OCI-M1 (cell line): ENCODE measurements at regions not wholly inside any gene's neighbourhood (a gene's known extent, or its start where the extent isn't known, plus 50 kb on each side); places are given as distances from the start of the nearest gene placed in this dataset.

Experiments
- DNase-seq: peaks from one replicate; lab custom pipeline; 2025; lab: John Stamatoyannopoulos, UW

DNA sequence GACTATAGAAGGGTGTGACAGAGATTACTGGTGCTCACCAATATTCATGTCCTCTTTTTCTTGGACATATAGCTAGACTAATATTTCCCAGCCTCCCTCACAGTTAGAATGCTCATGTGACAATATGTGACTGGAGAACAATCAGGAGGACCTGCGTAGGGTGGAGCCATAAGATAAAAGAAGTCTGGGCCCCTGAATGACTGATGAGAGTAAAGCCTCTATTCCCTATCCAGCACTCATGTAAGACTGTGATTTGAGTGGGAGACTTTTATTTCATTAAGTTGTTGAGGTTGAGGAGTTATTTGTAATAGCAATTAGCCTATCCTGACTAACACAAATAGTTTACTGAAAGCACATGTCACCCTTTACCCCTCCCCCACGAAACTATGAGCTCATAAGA lies 1247.1 kb upstream of the TENM4 start:
- DNase-seq, result no peak

DNA sequence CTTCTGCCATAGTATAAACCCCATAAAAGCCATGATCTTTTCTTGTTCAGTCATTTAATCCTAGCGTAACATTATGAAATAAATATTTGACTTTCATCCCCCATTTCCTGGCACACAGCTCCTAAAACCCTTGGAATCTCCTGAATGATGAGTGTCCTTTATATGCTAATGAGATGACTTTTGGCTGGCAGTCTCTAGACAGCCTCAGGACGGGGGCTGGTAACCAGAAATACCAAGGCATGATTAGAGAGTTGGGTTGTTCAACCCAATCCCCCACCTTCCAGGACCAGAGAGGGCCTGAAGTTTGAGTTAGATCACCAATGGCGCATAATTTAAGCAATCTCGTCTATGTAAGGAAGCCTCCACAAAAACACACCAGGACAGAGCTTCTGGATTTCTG lies 1246.1 kb upstream of the TENM4 start:
- no peak for DNase-seq

DNA sequence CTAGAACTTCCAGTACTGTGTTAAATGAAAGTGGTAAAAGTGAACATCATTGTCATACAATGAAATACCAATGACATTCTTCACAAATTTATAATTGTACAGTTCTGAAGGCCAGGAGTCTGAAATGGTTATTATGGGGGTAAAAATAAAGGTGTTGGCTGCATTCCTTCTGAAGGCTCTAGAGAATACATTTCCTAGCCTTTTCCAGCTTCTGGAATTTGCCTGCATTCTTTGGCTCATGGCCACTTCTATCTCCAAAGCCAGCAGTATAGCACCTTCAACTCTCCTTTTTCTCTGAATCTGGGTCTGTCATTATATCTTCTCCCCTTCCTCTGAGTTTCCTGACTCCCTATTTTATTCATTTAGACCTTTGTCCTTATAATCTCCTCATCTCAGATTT lies 1232.7 kb upstream of the TENM4 start:
- DNase-seq, result no peak

DNA sequence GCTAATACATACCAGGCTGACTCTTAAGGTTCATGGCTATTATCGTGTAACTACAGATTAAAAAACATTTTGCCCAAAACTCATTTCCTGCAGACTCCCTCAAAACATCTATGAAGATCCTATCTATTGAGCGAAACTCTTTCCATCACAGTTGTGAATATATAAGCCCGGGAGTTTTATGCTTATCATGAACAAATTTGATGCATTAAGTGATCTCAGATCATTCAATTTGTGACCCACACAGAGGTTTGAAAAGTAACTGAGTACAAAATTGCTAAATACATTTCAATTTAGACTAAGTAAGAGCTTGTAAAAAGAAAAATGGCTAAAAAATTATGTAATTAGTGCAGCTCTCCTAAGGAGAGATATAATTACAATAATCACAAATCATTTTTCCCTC lies 1228.8 kb upstream of the TENM4 start:
- no peak for DNase-seq

DNA sequence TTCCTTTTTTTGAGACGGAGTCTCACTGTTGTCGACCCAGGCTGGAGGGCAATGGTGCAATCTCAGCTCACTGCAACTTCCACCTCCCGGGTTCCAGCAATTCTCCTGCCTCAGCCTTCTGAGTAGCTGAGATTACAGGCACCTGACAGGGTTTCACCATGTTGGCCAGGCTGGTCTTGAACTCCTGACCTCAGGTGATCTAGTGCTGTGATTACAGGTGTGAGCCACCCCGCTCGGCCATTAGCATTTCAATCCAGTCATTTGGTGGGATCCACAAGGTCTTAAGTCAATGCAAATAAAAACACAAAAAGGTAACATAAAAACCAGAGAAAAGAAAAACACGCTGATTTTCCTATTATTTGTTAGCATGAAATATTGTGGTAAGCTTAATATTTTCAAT lies 1227.2 kb upstream of the TENM4 start:
- DNase-seq, result no peak

DNA sequence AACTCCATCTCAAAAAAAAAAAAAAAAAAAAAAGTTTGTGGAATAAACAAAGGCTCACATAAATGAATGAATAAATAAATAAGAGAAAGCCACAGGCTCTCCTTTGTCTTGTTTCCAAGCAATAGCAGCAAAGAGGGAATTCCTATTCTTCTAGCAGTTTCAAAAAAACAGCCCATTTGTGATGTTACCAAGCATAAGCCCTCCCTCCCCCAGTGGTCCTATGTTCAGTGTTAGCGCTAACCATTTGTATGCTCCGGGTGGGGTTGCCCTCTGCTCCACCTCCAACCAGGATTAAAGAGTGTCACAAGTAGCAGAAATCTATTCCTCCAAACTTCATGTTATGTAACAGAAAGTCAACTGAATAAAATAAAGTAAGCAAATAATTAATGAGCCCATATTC lies 1215.0 kb upstream of the TENM4 start:
- DNase-seq, result no peak

DNA sequence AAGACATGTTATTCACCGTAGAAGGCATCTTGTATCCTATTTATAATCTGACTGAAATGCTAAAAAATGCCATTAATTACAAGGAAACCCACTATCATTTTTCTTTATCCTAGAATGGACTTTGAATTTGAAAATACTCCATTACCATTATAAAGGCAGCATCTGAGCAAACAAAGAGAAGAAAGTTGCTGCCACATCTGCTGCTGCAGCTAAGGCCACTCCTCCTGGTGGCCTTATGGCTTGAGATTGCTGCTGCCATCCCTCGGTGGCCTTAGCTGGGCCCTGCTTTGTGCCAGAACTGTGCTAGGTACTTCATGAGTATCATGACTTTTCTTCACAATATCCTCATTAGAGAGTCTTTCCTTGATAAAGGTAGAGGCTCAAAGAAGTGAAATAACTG lies 1210.1 kb upstream of the TENM4 start:
- DNase-seq, result no peak

DNA sequence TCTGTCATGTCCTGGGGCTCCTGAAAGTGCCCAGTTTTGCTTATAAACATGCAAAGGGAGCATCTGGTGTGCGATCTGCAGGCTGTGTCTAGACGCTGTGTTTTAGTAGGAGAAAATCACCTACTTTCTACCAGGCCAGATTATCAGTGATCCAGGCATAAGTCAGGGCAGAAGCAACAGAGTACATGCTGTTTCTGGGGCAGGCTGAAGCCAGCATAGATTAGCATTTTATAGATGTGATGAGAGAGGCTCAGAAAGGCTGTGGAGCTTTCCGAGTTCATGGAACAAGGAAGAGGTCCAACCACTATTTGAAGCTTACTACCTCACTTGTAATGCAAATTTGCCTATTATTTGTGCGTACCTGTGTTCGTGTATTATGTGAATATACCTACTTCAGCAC lies 1208.4 kb upstream of the TENM4 start:
- no peak for DNase-seq

DNA sequence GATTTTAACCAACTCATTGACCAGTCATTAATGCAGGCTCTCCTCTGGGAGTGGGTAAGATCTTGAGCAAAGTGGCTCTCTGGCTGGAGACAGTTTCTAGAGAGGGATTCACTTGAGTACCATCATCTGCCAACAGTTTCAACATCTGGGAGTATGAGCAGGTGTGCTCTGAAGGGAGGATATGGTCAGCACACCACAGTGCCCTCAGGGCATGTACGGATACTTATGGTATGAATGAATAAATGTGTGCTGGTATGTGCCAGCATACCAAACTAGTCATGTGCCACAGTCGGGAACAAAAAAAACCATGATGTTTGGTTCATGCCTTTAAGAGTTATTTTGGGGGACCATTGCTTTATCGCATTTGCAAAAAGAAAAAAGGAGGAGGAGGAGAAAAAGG lies 1197.5 kb upstream of the TENM4 start:
- no peak for DNase-seq

DNA sequence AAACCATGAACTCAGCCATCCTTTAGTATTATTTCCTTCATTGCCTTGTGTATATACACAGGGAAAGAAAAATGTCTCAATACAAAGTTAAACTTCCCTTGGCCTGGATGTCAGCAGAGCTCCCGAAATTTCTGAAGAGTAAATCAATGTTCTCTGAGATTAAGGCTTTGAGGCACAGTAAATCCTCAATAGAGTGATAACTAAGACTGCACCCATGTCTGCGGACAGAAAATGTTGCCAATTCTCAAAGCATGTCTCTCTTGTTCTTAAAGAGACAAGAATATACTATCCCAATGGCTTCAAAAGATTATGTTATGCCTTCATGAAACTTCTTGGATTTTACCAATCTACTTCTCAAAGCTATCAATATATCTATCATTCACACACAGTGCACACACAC lies 1196.7 kb upstream of the TENM4 start:
- DNase-seq, result peak; percentile 35

DNA sequence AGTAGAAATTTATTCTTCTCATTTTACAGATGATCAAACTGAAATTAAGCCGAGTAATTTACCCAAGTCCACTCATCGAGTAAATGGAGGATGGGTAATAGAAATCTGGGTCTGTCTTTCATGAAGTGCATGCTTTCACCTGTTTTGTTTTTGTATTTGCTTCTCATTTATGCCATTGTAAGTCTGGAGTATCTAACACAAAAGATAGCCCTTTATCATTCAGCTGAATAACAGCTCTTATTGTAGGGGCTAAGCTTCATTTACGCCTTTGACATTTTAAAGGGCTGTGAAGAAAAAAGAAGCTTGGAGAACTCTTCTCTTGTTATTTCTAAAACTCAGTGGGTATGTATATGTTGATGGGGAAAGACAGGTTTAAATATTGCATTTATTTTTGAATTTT lies 1196.2 kb upstream of the TENM4 start:
- no peak for DNase-seq

DNA sequence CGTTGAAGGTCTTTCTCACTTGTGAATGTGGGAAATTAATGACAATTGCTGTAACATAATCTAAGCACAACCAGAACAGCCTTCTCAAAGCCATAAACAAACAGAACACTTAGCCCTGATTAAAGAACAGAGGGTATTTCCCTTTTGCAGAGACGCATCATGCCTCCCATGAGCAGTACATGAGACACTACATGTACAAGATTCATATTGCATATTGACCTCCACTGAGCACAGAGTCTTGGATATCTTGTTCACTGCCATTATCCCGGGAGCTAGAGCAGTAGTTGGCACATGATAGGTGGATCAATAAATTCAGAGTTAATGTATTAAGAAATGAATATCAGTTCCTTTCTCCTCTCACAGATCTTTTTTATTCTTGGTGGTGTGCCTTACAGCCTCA lies 1194.3 kb upstream of the TENM4 start:
- DNase-seq, result no peak

DNA sequence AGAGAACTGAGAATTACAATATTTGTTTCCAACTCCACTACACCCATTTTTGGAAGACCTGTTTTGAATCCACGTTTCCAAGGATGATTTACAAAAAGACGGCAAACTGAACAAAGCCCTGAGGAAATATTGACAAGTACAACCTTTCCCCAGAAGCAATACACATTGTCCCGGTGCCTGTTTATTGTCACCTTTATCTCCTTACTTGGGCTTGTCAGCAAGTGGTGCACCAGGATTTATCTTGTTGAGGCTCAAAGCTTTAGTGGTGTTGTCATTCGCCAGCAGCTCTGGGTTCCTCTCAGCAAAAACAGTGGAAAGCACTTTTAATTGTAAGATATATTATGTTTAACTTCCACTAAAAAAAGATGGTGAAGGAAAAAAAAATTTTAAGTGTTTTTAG lies 1191.9 kb upstream of the TENM4 start:
- no peak for DNase-seq

DNA sequence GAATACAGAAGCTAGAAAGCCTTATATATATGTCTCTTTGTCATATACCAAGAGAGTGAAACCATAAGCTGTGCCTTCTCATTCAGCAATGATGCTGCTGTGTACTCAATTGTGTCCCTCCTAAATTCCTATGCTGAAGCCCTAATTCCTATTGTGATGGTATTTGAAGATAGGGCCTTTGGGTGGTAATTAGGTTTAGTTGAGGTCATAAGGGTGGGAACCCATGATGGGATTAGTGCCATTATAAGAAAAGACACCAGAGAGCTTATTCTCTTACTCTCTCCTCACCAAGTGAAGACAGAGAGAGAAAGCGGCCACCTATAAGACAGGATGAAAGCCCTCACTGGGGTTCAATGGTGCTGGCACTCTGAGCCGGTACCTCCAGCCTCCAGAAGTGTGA lies 1191.3 kb upstream of the TENM4 start:
- no peak for DNase-seq

DNA sequence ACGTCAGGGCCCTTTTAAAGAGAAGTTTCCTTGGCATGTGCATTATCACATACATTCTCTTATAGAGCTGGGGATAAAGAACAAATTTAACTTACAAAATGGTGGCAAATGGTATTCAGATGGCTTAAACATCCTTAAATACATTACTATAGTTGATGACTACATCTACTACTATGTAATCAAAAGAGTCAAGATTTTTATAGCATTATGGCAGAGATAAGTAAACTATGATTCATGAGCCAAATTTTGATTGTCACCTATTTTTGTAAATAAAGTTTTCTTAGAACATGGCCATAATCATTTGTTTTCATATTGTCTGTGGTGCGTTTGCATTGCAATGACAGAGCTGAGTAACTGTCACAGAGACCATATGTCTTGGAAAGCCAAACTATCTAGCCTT lies 1188.6 kb upstream of the TENM4 start:
- no peak for DNase-seq

DNA sequence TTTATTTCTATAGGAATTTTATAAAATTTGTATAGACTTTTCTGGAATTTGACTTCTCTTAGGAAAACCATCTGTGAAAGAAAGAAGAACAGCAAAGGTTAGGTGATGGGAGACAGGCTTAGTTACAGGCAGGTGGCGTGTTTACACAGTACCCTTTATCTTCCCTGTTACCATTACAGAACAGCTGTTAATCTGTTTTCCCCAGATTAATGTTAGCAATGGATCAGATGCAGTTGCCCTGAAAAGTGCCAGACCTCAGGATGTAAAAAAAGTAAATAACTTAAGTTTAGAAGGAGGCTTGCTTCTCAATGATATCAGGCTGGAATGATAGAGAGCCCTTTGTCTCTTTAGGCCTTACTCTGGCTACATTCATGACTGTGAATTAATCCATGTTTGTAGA lies 1186.5 kb upstream of the TENM4 start:
- DNase-seq, result no peak

DNA sequence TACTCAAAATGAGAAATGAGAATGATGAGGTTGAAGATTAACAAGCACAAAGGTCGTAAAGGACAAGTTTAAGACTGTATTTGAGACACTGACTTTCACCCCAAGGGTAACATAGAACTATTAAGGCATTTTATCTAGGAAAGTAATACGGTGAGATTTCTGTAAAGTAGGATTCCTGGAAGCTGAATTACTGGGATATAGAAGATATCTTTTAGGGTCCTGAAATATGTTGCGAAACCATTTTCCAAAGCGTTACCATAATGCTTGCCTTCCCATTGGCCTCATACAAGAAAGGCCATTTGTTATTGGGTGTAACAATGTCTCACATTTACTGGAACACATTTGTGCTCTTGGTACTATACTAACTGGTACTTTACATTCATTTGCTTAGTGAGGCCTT lies 1185.9 kb upstream of the TENM4 start:
- peak; percentile 44 for DNase-seq

DNA sequence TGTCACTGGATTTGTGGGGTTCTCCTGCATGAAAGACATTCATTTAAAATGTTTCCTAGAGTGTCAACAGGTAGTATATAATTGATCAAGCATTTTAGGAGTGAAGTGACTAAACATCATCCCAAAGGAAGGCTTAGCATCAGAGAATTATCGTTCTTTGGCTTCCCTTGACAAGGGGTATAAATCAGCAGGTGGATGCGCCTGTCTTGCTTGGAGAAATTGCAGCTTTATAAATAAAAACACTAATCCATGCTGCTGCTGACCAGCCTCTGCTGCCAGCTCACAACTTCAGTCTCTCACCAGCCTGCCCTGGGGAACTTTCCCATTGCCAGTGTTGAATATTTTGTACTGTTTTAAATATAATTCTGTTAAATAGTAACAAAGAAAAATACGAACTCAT lies 1184.7 kb upstream of the TENM4 start:
- DNase-seq, result no peak

DNA sequence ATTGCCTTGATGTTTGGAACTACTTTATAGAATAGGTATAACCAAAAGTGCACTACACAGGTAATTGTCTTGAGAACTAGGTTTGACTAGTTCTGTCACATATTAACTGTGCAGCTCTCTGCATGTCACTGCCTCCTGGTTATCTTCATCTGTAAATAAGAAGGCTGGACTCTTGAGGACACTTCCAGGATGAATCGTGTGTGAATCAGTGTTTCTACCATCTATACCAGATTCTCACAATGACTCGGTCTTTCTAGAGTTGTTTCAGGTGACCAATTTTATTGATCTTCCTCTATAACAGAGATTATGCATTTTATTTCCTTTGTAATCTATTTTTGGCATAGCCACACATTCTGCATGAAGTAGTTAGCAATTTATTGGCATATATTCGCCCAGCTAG lies 1181.0 kb upstream of the TENM4 start:
- no peak for DNase-seq

DNA sequence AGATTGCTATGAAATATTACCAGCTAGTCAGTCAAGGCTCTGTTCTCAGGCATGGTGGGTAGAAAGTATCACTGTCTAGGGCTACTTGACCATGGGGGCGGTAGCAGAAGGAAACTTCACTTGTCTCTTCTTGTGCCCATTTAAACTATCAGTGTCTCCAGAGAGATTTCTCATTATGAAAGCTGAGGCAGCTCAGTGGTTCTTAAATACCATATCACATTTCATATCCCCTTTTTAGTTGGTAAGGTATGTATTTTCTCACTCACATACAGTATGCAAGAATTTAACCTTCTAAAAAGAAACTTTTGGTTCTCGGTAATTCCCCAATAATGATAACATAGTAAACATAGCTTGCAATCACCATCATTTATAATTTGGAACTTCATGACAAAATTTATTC lies 1180.0 kb upstream of the TENM4 start:
- DNase-seq, result no peak

DNA sequence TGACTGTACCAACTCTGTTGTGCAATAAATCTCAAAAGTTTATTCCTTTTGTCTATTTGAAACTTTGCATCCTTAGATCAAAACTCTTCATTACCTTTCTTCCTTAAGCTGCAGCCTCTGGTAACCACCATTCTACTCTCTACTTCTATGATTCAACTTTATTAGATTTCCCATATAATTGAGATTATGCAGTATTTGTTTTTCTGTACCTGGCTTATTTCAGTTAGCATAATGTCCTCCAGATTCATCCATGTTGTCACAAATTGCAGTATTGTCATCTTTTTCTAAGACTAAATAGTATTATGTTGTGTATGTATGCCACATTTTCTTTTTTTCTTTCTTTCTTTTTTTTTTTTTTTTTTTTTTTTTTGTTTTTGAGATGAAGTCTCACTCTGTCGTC lies 1176.3 kb upstream of the TENM4 start:
- no peak for DNase-seq

DNA sequence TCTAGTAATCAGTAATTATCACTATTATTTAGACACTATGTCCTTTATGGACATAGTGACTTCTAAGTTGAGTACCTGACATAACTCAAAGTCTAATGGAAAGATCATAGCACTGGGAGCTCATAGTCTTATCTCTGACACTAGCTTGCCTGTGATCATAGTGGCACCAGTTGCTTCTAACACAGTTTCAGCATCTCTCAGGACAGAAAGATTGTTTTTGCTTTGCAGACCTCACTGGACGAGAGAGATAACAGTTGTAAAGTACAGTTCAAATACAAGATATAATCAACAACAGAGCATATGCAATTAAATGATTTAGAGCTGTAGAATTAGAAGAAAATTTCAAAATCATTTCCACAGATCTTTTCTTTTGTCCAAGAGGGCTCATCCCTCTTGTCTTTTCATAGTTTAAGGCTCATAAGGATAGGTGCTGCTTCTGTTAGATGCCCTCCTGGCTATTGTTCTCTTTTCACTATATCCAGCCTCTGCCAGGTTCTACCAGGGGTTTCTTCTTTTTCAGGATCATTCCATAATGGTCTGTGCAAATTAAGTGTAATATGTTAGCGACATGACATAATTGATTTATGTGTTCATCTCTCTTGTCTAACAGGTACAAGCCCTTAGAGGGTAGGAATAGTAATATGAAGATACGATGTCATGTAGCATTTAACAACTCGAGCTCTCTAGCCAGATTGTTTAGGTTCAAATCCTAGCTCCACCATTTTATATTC lies 1175.4 kb upstream of the TENM4 start:
- DNase-seq, result peak; percentile 84

DNA sequence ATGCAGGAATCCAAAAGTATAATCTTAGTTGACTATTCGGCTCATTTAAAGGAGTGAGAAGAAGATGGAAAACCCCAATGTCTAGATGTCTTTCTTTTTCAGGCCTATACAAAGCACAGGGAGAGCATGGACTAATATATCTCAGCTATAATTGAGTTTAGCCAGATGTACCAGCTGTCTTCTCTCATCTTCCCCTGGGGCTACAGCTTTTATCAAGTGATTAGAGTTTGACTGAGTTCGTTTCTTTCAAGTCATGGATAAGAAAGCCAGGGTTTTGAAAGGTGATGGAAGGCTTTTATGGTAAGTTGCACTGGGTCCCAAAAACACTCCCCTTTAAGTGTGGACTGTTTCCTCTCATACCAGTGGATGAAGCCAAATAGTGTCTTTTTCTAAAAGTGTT lies 1172.8 kb upstream of the TENM4 start:
- no peak for DNase-seq

DNA sequence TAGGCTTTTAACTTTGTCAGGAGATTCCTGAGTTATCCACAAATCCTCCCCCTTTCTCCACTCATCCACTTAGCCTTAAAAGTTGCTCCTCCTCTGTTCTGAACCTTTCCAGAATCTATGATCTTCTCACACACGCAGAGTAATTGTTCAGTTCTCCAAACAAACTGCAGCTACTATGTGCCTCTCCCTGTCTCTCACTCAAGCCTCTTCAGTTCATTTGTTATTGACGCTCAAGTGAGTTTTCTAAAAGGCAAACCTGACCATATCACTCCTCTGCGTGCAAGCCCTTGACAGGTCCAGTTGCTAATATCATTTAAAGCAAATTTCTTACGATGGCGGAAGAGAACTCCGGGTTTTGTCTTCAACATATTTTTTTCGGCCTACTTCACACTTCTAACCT lies 1169.7 kb upstream of the TENM4 start:
- DNase-seq, result no peak

DNA sequence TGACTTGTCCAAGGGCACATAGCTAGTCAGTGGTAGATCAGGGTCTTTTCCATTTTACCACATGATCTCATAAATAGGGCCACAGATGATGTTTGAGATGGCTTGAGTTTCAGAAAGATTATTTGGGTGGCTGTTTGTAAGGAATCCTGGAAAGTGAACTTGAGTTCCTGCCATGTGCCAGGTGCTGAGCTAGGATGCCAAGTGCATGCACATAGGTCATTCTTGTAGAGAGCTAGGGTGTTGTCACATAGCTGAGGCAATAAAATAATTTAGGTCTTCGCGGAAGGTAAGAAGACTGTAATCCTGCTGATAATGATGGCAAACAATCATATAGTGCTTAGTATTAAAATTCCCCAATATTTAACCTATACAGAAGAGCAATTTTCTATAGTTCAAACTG lies 1162.6 kb upstream of the TENM4 start:
- DNase-seq, result no peak
